ENCODE measurements at regions not wholly inside any gene's neighbourhood (a gene's known extent, or its start where the extent isn't known, plus 50 kb on each side); places are given as distances from the start of the nearest gene placed in this dataset.

DNA sequence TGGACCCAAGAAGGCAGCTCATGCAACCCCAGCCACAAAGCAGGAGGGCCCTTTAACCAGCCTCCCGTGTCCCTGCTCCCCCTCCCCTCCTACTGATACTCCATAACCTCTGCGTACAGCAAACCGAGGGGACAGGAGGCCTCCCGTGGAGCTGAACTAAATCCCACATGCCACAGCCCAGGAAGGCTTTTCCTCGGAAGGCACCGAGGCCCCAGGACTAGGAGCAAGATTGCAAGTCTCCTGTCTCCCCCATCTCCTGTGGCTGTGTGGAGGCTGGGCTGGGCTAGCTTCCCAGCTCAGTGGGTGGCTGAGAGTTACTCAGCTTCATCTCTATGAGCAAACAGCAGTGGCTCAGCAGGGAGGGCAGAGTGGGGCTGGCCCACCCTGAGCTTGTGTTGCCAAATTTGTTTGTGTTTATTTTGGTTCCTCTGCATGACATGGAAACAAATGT is 62.7 kb upstream of the NECTIN1 start:
- Histone ChIP-seq H3K4me2 (ENCODE audit: low read depth, low read length, poor library complexity, severe bottlenecking) (no peak overlapping the region), H3F3A (ENCODE audit: low read depth) (no peaks in the 10 kb centered on the region), H3K4me3 (ENCODE audit: low read length, poor library complexity, severe bottlenecking) (no peak overlapping the region), H4K20me1 (ENCODE audit: insufficient read depth, low read length, poor library complexity, severe bottlenecking) (no peaks in the 10 kb centered on the region), H3K79me2 (ENCODE audit: insufficient read depth, low read length) (no peaks in the 10 kb centered on the region), H3K9me3 (ENCODE audit: insufficient read depth, low read depth, low read length) (no peaks in the 10 kb centered on the region), H3K4me1 (ENCODE audit: insufficient read depth, low read length, poor library complexity, severe bottlenecking) (no peaks in the 10 kb centered on the region), H2AFZ (ENCODE audit: low read length) (no peak overlapping the region), H3K27me3 (ENCODE audit: insufficient read depth, low read length, poor library complexity, severe bottlenecking) (no peaks in the 10 kb centered on the region), H3K36me3 (ENCODE audit: insufficient read depth, low read length) (no peaks in the 10 kb centered on the region), H3K9ac (ENCODE audit: low read depth, low read length, poor library complexity, severe bottlenecking) (no peak overlapping the region), H3K9me2 (replicated peaks; ENCODE audit: low read depth, low read length) (no peaks in the 10 kb centered on the region)
- TF ChIP-seq, protein P1, sequence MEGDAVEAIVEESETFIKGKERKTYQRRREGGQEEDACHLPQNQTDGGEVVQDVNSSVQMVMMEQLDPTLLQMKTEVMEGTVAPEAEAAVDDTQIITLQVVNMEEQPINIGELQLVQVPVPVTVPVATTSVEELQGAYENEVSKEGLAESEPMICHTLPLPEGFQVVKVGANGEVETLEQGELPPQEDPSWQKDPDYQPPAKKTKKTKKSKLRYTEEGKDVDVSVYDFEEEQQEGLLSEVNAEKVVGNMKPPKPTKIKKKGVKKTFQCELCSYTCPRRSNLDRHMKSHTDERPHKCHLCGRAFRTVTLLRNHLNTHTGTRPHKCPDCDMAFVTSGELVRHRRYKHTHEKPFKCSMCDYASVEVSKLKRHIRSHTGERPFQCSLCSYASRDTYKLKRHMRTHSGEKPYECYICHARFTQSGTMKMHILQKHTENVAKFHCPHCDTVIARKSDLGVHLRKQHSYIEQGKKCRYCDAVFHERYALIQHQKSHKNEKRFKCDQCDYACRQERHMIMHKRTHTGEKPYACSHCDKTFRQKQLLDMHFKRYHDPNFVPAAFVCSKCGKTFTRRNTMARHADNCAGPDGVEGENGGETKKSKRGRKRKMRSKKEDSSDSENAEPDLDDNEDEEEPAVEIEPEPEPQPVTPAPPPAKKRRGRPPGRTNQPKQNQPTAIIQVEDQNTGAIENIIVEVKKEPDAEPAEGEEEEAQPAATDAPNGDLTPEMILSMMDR (conservative IDR thresholded peaks at IDR 0.05; ENCODE audit: low read length): no peak
- no peak for TF ChIP-seq EZH2phosphoT487 (IDR thresholded peaks at IDR 0.05; ENCODE audit: borderline replicate concordance)

DNA sequence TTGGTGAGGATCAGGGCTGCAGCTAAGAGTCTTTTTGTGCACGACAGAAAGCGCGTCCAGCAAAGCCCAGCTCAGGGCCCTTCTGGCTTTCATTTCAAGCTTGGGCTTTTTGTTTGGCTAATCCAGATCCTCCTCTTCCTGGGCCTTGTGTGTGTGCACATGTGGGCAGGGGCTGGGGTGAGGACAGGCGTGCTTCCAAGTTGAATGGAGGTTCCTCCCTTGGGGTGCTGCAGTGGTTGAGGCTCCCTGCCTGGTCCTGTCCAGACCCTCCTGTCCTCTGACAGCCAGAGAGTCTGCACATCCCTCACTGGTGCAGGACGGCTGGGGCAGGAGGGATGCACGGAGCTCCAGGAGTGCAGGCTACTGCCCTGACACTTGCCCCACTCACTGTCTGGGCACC is 62.0 kb upstream of the NECTIN1 start:
- Histone ChIP-seq H3K4me2 (ENCODE audit: low read depth, low read length, poor library complexity, severe bottlenecking) (no peak overlapping the region), H3K9ac (ENCODE audit: low read depth, low read length, poor library complexity, severe bottlenecking) (no peak overlapping the region), H3K9me2 (replicated peaks; ENCODE audit: low read depth, low read length) (no peaks in the 10 kb centered on the region), H2AFZ (ENCODE audit: low read length) (no peak overlapping the region), H3F3A (ENCODE audit: low read depth) (no peaks in the 10 kb centered on the region), H3K4me3 (ENCODE audit: low read length, poor library complexity, severe bottlenecking) (no peak overlapping the region), H3K4me1 (ENCODE audit: insufficient read depth, low read length, poor library complexity, severe bottlenecking) (no peaks in the 10 kb centered on the region), H3K27me3 (ENCODE audit: insufficient read depth, low read length, poor library complexity, severe bottlenecking) (no peaks in the 10 kb centered on the region), H3K36me3 (ENCODE audit: insufficient read depth, low read length) (no peaks in the 10 kb centered on the region), H4K20me1 (ENCODE audit: insufficient read depth, low read length, poor library complexity, severe bottlenecking) (no peaks in the 10 kb centered on the region), H3K79me2 (ENCODE audit: insufficient read depth, low read length) (no peaks in the 10 kb centered on the region), H3K9me3 (ENCODE audit: insufficient read depth, low read depth, low read length) (no peaks in the 10 kb centered on the region)
- TF ChIP-seq, protein P1 (conservative IDR thresholded peaks at IDR 0.05; ENCODE audit: low read length): no peak
- no peak for TF ChIP-seq EZH2phosphoT487 (IDR thresholded peaks at IDR 0.05; ENCODE audit: borderline replicate concordance)

DNA sequence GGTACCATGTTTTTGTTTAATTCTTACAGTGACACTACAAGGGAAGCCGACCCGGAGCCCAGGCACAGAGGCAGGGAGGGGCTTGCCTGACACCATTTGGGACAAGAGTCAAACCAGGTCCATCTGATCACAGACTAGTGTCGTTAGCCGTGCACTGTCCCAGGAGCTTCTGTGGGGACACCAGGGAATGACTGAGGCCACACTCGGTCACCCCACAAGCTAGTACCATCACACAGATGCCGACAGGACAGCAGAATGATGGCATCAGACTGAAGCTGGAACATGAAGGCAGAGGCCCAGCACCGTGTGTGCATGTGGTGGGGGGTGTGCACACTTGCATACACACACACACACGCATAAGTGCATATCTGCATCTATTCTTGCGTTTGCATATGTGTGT is 61.5 kb upstream of the NECTIN1 start:
- Histone ChIP-seq H3K79me2 (ENCODE audit: insufficient read depth, low read length) (no peaks in the 10 kb centered on the region), H3F3A (ENCODE audit: low read depth) (no peaks in the 10 kb centered on the region), H3K36me3 (ENCODE audit: insufficient read depth, low read length) (no peaks in the 10 kb centered on the region), H4K20me1 (ENCODE audit: insufficient read depth, low read length, poor library complexity, severe bottlenecking) (no peaks in the 10 kb centered on the region), H2AFZ (ENCODE audit: low read length) (no peak overlapping the region), H3K9ac (ENCODE audit: low read depth, low read length, poor library complexity, severe bottlenecking) (no peak overlapping the region), H3K4me1 (ENCODE audit: insufficient read depth, low read length, poor library complexity, severe bottlenecking) (no peaks in the 10 kb centered on the region), H3K9me2 (replicated peaks; ENCODE audit: low read depth, low read length) (no peaks in the 10 kb centered on the region), H3K27me3 (ENCODE audit: insufficient read depth, low read length, poor library complexity, severe bottlenecking) (no peaks in the 10 kb centered on the region), H3K4me3 (ENCODE audit: low read length, poor library complexity, severe bottlenecking) (no peak overlapping the region), H3K9me3 (ENCODE audit: insufficient read depth, low read depth, low read length) (no peaks in the 10 kb centered on the region), H3K4me2 (ENCODE audit: low read depth, low read length, poor library complexity, severe bottlenecking) (no peak overlapping the region)
- TF ChIP-seq EZH2phosphoT487 (IDR thresholded peaks at IDR 0.05; ENCODE audit: borderline replicate concordance): no peak
- TF ChIP-seq, protein P1 (conservative IDR thresholded peaks at IDR 0.05; ENCODE audit: low read length): no peak

All from Loucy (cell line).